ENCODE measurements at regions not wholly inside any gene's neighbourhood (a gene's known extent, or its start where the extent isn't known, plus 50 kb on each side); places are given as distances from the start of the nearest gene placed in this dataset.

DNA sequence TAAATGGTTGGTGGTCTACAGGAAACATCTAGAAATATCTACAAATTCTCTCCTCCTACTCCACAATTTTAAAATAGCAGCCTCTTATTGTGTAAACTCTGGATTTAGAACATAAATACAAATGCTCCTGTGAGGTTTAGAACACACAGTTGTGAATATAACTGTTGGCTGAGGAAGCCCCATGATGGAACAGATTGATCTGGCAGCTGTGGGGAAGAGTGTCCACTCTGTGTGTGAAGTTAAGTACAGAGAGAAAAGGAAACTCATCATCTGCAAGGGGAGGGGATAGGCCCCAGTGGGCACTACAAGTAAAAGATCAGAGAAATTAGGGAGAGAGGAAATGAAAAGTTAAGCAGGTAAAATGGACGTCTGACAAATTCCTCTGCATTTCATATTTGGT, 422.7 kb upstream of the FSHR start:
- Histone ChIP-seq H3K9me3 (ENCODE audit: control extremely low read depth in 1 of 3, control insufficient read depth in 2 of 3, insufficient read depth in 1 of 3, low read length in 2 of 3) (peaks cover 0 to 4% (median 0%) of the 10 kb centered on the region in 3 donors), H3K27ac (ENCODE audit: low read length in 2 of 2) (no peak overlapping the region), H3K9ac (ENCODE audit: low read length) (no peak overlapping the region), H3K4me1 (ENCODE audit: control insufficient read depth in 2 of 2, insufficient read depth in 2 of 2, low read length in 2 of 2) (no peaks in the 10 kb centered on the region), H4K20me1 (ENCODE audit: control insufficient read depth, insufficient read depth, low read length, poor library complexity, severe bottlenecking) (no peaks in the 10 kb centered on the region), H3K27me3 (replicated peaks in 1 of 4; ENCODE audit: control extremely low read depth in 1 of 4, control insufficient read depth in 3 of 4, insufficient read depth in 4 of 4, low read length in 3 of 4) (no peaks in the 10 kb centered on the region), H3K4me2 (replicated peaks; ENCODE audit: low read depth, low read length, poor library complexity, severe bottlenecking) (no peak overlapping the region), H3K79me2 (ENCODE audit: control insufficient read depth, insufficient read depth, low read length) (no peaks in the 10 kb centered on the region), H3K4me3 (ENCODE audit: control extremely low read depth in 1 of 5, extremely low read depth in 1 of 5, insufficient read depth in 1 of 5, low read depth in 2 of 5, low read length in 4 of 5) (no peak overlapping the region), H3K36me3 (replicated peaks in 1 of 2; ENCODE audit: control extremely low read depth in 1 of 2, control insufficient read depth in 1 of 2, extremely low read depth in 1 of 2, insufficient read depth in 2 of 2, low read length in 1 of 2) (no peaks in the 10 kb centered on the region), H2AFZ (ENCODE audit: insufficient read depth, low read depth, low read length, poor library complexity, severe bottlenecking) (no peak overlapping the region)
- DNase-seq (no peak), ATAC-seq (ENCODE audit: low read depth) (no peak)
- H3K27ac Mint-ChIP-seq = no peak overlapping the region
- no CpG with 5 or more reads among the region's 1 CpG for WGBS (ENCODE audit: insufficient coverage)
- H3K4me3 Mint-ChIP-seq = no peak overlapping the region
- intact Hi-C loops (cut with micrococcal nuclease) = no loop called here
- POLR2A ChIA-PET = no interaction called here
- H3K9me3 Mint-ChIP-seq (ENCODE audit: insufficient read depth) = peaks cover 2% of the 10 kb centered on the region
- no peaks in the 10 kb centered on the region for H3K27me3 Mint-ChIP-seq
- CTCF ChIA-PET = no interaction called here
- TF ChIP-seq EZH2 (IDR thresholded peaks at IDR 0.05; ENCODE audit: borderline replicate concordance, insufficient read depth, low read depth, low read length, poor library complexity, severe bottlenecking) = no peak
- TF ChIP-seq, protein P1, sequence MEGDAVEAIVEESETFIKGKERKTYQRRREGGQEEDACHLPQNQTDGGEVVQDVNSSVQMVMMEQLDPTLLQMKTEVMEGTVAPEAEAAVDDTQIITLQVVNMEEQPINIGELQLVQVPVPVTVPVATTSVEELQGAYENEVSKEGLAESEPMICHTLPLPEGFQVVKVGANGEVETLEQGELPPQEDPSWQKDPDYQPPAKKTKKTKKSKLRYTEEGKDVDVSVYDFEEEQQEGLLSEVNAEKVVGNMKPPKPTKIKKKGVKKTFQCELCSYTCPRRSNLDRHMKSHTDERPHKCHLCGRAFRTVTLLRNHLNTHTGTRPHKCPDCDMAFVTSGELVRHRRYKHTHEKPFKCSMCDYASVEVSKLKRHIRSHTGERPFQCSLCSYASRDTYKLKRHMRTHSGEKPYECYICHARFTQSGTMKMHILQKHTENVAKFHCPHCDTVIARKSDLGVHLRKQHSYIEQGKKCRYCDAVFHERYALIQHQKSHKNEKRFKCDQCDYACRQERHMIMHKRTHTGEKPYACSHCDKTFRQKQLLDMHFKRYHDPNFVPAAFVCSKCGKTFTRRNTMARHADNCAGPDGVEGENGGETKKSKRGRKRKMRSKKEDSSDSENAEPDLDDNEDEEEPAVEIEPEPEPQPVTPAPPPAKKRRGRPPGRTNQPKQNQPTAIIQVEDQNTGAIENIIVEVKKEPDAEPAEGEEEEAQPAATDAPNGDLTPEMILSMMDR (IDR thresholded peaks at IDR 0.05) = no peak
- no peaks in the 10 kb centered on the region for H3K4me1 Mint-ChIP-seq

GRCh38 chr2:49569176-49569575, 414.9 kb upstream of the FSHR start:
- Histone ChIP-seq H3K9ac (ENCODE audit: low read length) (no peak overlapping the region), H4K20me1 (ENCODE audit: control insufficient read depth, insufficient read depth, low read length, poor library complexity, severe bottlenecking) (no peaks in the 10 kb centered on the region), H3K36me3 (replicated peaks in 1 of 2; ENCODE audit: control extremely low read depth in 1 of 2, control insufficient read depth in 1 of 2, extremely low read depth in 1 of 2, insufficient read depth in 2 of 2, low read length in 1 of 2) (no peaks in the 10 kb centered on the region), H3K4me1 (ENCODE audit: control insufficient read depth in 2 of 2, insufficient read depth in 2 of 2, low read length in 2 of 2) (no peaks in the 10 kb centered on the region), H3K79me2 (ENCODE audit: control insufficient read depth, insufficient read depth, low read length) (no peaks in the 10 kb centered on the region), H3K4me3 (ENCODE audit: control extremely low read depth in 1 of 5, extremely low read depth in 1 of 5, insufficient read depth in 1 of 5, low read depth in 2 of 5, low read length in 4 of 5) (no peak overlapping the region), H3K27me3 (replicated peaks in 1 of 4; ENCODE audit: control extremely low read depth in 1 of 4, control insufficient read depth in 3 of 4, insufficient read depth in 4 of 4, low read length in 3 of 4) (no peaks in the 10 kb centered on the region), H2AFZ (ENCODE audit: insufficient read depth, low read depth, low read length, poor library complexity, severe bottlenecking) (no peak overlapping the region), H3K9me3 (ENCODE audit: control extremely low read depth in 1 of 3, control insufficient read depth in 2 of 3, insufficient read depth in 1 of 3, low read length in 2 of 3) (no peaks in the 10 kb centered on the region), H3K4me2 (replicated peaks; ENCODE audit: low read depth, low read length, poor library complexity, severe bottlenecking) (no peak overlapping the region), H3K27ac (ENCODE audit: low read length in 2 of 2) (no peak overlapping the region)
- intact Hi-C loops (cut with micrococcal nuclease) = no loop called here
- TF ChIP-seq EZH2 (IDR thresholded peaks at IDR 0.05; ENCODE audit: borderline replicate concordance, insufficient read depth, low read depth, low read length, poor library complexity, severe bottlenecking) = no peak
- TF ChIP-seq, protein P1 (IDR thresholded peaks at IDR 0.05) = no peak
- DNase-seq = no peak
- Mint-ChIP-seq H3K27ac (no peak overlapping the region), H3K4me3 (no peak overlapping the region), H3K27me3 (no peaks in the 10 kb centered on the region), H3K9me3 (ENCODE audit: insufficient read depth) (peaks cover 10% of the 10 kb centered on the region), H3K4me1 (no peaks in the 10 kb centered on the region)
- POLR2A ChIA-PET = no interaction called here
- CTCF ChIA-PET = interaction anchor here (0.7 kb wide), 1 partner anchor 1360 kb away, joined by 5 read pairs; no protein-coding TSS in a partner anchor
- WGBS (ENCODE audit: insufficient coverage) = 100% methylated on average over 1 of the region's 1 CpG
- ATAC-seq (ENCODE audit: low read depth) = no peak

Measured in B cell (primary cell).